WTC11 (cell line): ENCODE measurements at regions not wholly inside any gene's neighbourhood (a gene's known extent, or its start where the extent isn't known, plus 50 kb on each side); places are given as distances from the start of the nearest gene placed in this dataset.

Source experiments
- ATAC-seq: fragments of 200-7000 bp; cut with Tn5 transposase; 2 replicates; pipeline ENCODE4 v1.10.0; 2021; ENCODE audit warnings: mild to moderate bottlenecking, moderate library complexity
- CTCF ChIA-PET: fragments of 300-600 bp; sonication (Branson Sonifier 250); formaldehyde crosslinking; loops from one replicate; lab custom pipeline; 2021; ENCODE audit warnings: antibody characterized with exemption; lab: Charles Lee
- POLR2A ChIA-PET: fragments of 350-600 bp; sonication (Branson Sonifier 250); formaldehyde crosslinking; loops from one replicate; lab custom pipeline; 2021; ENCODE audit warnings: antibody characterized with exemption; lab: Charles Lee
- DNase-seq: peaks from one replicate; pipeline ENCODE4 v3.0.0; 2021; ENCODE audit warnings: low spot score
- H3K27ac Mint-ChIP-seq: 2 replicates; pipeline ENCODE4 v1.8.0; 2021; ENCODE audit warnings: mixed read lengths
- H3K27me3 Mint-ChIP-seq: 2 replicates; pipeline ENCODE4 v1.8.0; 2021; ENCODE audit warnings: low read depth, mild to moderate bottlenecking, moderate library complexity, mixed read lengths
- H3K36me3 Mint-ChIP-seq: 2 replicates; pipeline ENCODE4 v1.8.0; 2021; ENCODE audit warnings: mixed read lengths
- H3K4me1 Mint-ChIP-seq: 2 replicates; pipeline ENCODE4 v1.8.0; 2022; ENCODE audit warnings: mixed read lengths
- H3K4me3 Mint-ChIP-seq: 2 replicates; pipeline ENCODE4 v1.8.0; 2021; ENCODE audit warnings: mild to moderate bottlenecking, moderate library complexity, mixed read lengths
- H3K9me3 Mint-ChIP-seq: 2 replicates; pipeline ENCODE4 v1.8.0; 2021; ENCODE audit warnings: mixed read lengths
- ATF1 ChIP-seq: sonication (generic); formaldehyde crosslinking; IDR thresholded peaks from 2 replicates; pipeline ENCODE4 v1.8.1; 2023; ENCODE audit warnings: mild to moderate bottlenecking, moderate library complexity, missing genetic modification reagents
- ATF2 ChIP-seq: sonication (generic); formaldehyde crosslinking; IDR thresholded peaks from 2 replicates; pipeline ENCODE4 v1.8.1; 2022; ENCODE audit warnings: low read depth, missing genetic modification reagents, borderline replicate concordance
- E2F4 ChIP-seq: sonication (generic); formaldehyde crosslinking; IDR thresholded peaks from 2 replicates; pipeline ENCODE4 v1.8.1; 2022; ENCODE audit warnings: low read depth, mild to moderate bottlenecking, moderate library complexity, missing genetic modification reagents, borderline replicate concordance
- FOXJ3 ChIP-seq: sonication (generic); formaldehyde crosslinking; IDR thresholded peaks from 2 replicates; pipeline ENCODE4 v1.9.0; 2021; ENCODE audit warnings: missing genetic modification reagents, mild to moderate bottlenecking, borderline replicate concordance
- SOX15 ChIP-seq: fragments of 250-450 bp; sonication (Bioruptor Pico); IDR thresholded peaks from 2 replicates; pipeline ENCODE4 v1.9.0; 2021; ENCODE audit warnings: mild to moderate bottlenecking
- TP53 ChIP-seq: sonication (generic); formaldehyde crosslinking; IDR thresholded peaks from 2 replicates; pipeline ENCODE4 v1.8.1; 2023; ENCODE audit warnings: mild to moderate bottlenecking, missing genetic modification reagents
- ZNF512 ChIP-seq: sonication (generic); formaldehyde crosslinking; IDR thresholded peaks from 2 replicates; pipeline ENCODE4 v1.8.1; 2022; ENCODE audit warnings: missing genetic modification reagents, borderline replicate concordance
- ZNF532 ChIP-seq: fragments of 250-450 bp; sonication (Bioruptor Pico); IDR thresholded peaks from 2 replicates; pipeline ENCODE4 v1.9.0; 2021; ENCODE audit warnings: mild to moderate bottlenecking, borderline replicate concordance
- ZNF671 ChIP-seq: fragments of 250-450 bp; sonication (Bioruptor Pico); IDR thresholded peaks from 2 replicates; pipeline ENCODE4 v1.8.0; 2021; ENCODE audit warnings: mild to moderate bottlenecking

GRCh38 chrY:11022734-11023133 lies 1495.1 kb downstream of the TSPY10 start:
- ChIA-PET CTCF (no interaction called here), POLR2A (no interaction called here)
- no peak overlapping the region for H3K27ac Mint-ChIP-seq
- H3K27me3 Mint-ChIP-seq = peaks cover 31% of the 10 kb centered on the region
- H3K4me3 Mint-ChIP-seq = no peak overlapping the region
- H3K4me1 Mint-ChIP-seq = no peaks in the 10 kb centered on the region
- TF ChIP-seq SOX15 (CRISPR knock-in tag) (no peak), ZNF532 (CRISPR knock-in tag) (no peak), FOXJ3 (CRISPR knock-in tag) (no peak), TP53 (CRISPR knock-in tag) (no peak), ATF2 (no peak)
- H3K36me3 Mint-ChIP-seq = peaks cover 85% of the 10 kb centered on the region
- H3K9me3 Mint-ChIP-seq = peaks cover 87% of the 10 kb centered on the region
- ATAC-seq (no peak), DNase-seq (no peak)

GRCh38 chrY:11044234-11044883 lies 1516.7 kb downstream of the TSPY10 start:
- DNase-seq (no peak), ATAC-seq (no peak)
- CTCF ChIA-PET = no interaction called here
- no peaks in the 10 kb centered on the region for H3K4me1 Mint-ChIP-seq
- TF ChIP-seq E2F4 (CRISPR knock-in tag) (no peak), ZNF671 (CRISPR knock-in tag) (no peak), ZNF532 (CRISPR knock-in tag) (no peak), ZNF512 (no peak), ATF1 (CRISPR knock-in tag) (no peak)
- TF ChIP-seq, all 79 proteins: peak for 0
- Mint-ChIP-seq H3K27me3 (peaks cover 11% of the 10 kb centered on the region; the same call in 1 of the 2 replicates), H3K27ac (no peak overlapping the region), H3K9me3 (peaks cover 48% of the 10 kb centered on the region), H3K4me3 (no peak overlapping the region), H3K36me3 (peaks cover 53% of the 10 kb centered on the region)
- POLR2A ChIA-PET = no interaction called here
